ENCODE measurements at regions not wholly inside any gene's neighbourhood (a gene's known extent, or its start where the extent isn't known, plus 50 kb on each side); places are given as distances from the start of the nearest gene placed in this dataset.

- DNase-seq (ENCODE audit: low spot score) = no peak
- WGBS = 38% methylated on average over 3 of the region's 3 CpGs
- TF ChIP-seq RXRA (IDR thresholded peaks at IDR 0.05) = no peak
- no peak for TF ChIP-seq RAD21 (IDR thresholded peaks at IDR 0.05)
- TF ChIP-seq EGR1 (IDR thresholded peaks at IDR 0.05; ENCODE audit: low read depth in 2 of 2) = no peak
- no peak for TF ChIP-seq TAF1 (conservative IDR thresholded peaks at IDR 0.05)
- no peak overlapping the region for H3K9ac ChIP-seq (ENCODE audit: low read depth in 1 of 2, low read length in 2 of 2)
- no peak overlapping the region for H3K27ac ChIP-seq (ENCODE audit: low read depth in 1 of 2, low read length in 2 of 2)
- H3K4me3 ChIP-seq (ENCODE audit: low read depth in 1 of 3, low read length in 3 of 3) = no peak overlapping the region
- H3K4me1 ChIP-seq (ENCODE audit: control insufficient read depth in 4 of 4, insufficient read depth in 4 of 4, low read length in 3 of 4) = no peaks in the 10 kb centered on the region
- H3K27me3 ChIP-seq (ENCODE audit: control insufficient read depth in 4 of 4, insufficient read depth in 4 of 4, low read length in 3 of 4) = peaks cover 0 to 4% (median 1%) of the 10 kb centered on the region in 4 donors
- no peaks in the 10 kb centered on the region for H3K36me3 ChIP-seq (ENCODE audit: control insufficient read depth in 4 of 4, insufficient read depth in 3 of 4, low read depth in 1 of 4, low read length in 3 of 4)
- peaks cover 0 to 1% (median 0%) of the 10 kb centered on the region in 4 donors for H3K9me3 ChIP-seq (ENCODE audit: control insufficient read depth in 4 of 4, low read length in 3 of 4)
Measured at GRCh38 chr6:104630522-104630921, 229.2 kb downstream of the HACE1 start.

GRCh38 chr6:104629826-104630225 lies 229.9 kb downstream of the HACE1 start:
- H3K4me1 ChIP-seq (ENCODE audit: control insufficient read depth in 4 of 4, insufficient read depth in 4 of 4, low read length in 3 of 4) = no peaks in the 10 kb centered on the region
- WGBS = 54% methylated on average over 4 of the region's 4 CpGs
- no peak overlapping the region for H3K27ac ChIP-seq (ENCODE audit: low read depth in 1 of 2, low read length in 2 of 2)
- H3K9me3 ChIP-seq (ENCODE audit: control insufficient read depth in 4 of 4, low read length in 3 of 4) = peaks cover 0 to 3% (median 0%) of the 10 kb centered on the region in 4 donors
- H3K4me3 ChIP-seq (ENCODE audit: low read depth in 1 of 3, low read length in 3 of 3) = no peak overlapping the region
- no peak overlapping the region for H3K9ac ChIP-seq (ENCODE audit: low read depth in 1 of 2, low read length in 2 of 2)
- TF ChIP-seq FOXA1 (IDR thresholded peaks at IDR 0.05) = no peak
- no peak for TF ChIP-seq GABPA (IDR thresholded peaks at IDR 0.05 in 1 of 2, conservative IDR thresholded peaks at IDR 0.05 in 1 of 2)
- no peak for TF ChIP-seq REST (IDR thresholded peaks at IDR 0.05)
- no peak for TF ChIP-seq NR2F2 (IDR thresholded peaks at IDR 0.05)
- TF ChIP-seq RXRA (IDR thresholded peaks at IDR 0.05) = no peak
- TF ChIP-seq SP1 (IDR thresholded peaks at IDR 0.05) = no peak
- TF ChIP-seq ZBTB33 (IDR thresholded peaks at IDR 0.05) = no peak
- TF ChIP-seq MAX (IDR thresholded peaks at IDR 0.05) = no peak
- no peak for TF ChIP-seq JUND (IDR thresholded peaks at IDR 0.05)
- TF ChIP-seq EGR1 (IDR thresholded peaks at IDR 0.05; ENCODE audit: low read depth in 2 of 2) = no peak
- TF ChIP-seq CTCF (IDR thresholded peaks at IDR 0.05; ENCODE audit: low read depth, low read length, missing input control) = no peak
- TF ChIP-seq FOXA2 (IDR thresholded peaks at IDR 0.05) = no peak
- TF ChIP-seq HNF4A (conservative IDR thresholded peaks at IDR 0.05) = no peak
- no peak for TF ChIP-seq ATF3 (IDR thresholded peaks at IDR 0.05)
- no peak for TF ChIP-seq HNF4G (IDR thresholded peaks at IDR 0.05)
- no peak for TF ChIP-seq YY1 (IDR thresholded peaks at IDR 0.05)
- TF ChIP-seq RAD21 (IDR thresholded peaks at IDR 0.05) = no peak
- TF ChIP-seq TAF1 (conservative IDR thresholded peaks at IDR 0.05) = no peak
- H3K27me3 ChIP-seq (ENCODE audit: control insufficient read depth in 4 of 4, insufficient read depth in 4 of 4, low read length in 3 of 4) = peaks cover 0 to 4% (median 1%) of the 10 kb centered on the region in 4 donors
- H3K36me3 ChIP-seq (ENCODE audit: control insufficient read depth in 4 of 4, insufficient read depth in 3 of 4, low read depth in 1 of 4, low read length in 3 of 4) = no peaks in the 10 kb centered on the region
- no peak for DNase-seq (ENCODE audit: low spot score)

Measured in liver (tissue), 8 donors.